ENCODE measurements at regions not wholly inside any gene's neighbourhood (a gene's known extent, or its start where the extent isn't known, plus 50 kb on each side); places are given as distances from the start of the nearest gene placed in this dataset.

DNA sequence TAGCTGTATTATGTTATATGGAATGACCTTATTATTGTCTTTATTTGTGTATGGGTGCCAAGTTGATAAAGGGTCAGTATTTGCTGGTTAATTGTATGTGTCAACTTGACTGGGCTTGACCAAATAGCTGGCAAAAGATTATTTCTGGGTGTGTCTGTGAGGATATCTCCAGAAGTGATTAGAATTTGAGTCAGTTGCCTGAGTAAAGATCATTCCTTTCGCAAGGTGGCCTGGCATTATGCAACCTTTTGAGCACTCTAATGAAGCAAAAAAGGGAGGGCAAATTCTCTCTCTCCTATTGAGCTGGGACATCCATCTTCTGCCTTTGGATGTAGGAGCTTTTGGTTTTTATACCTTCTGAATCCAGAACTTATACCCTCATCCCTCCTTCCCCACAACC is 82.2 kb downstream of the ATXN7L3B start:
- CTCF ChIA-PET (ENCODE audit: low intra/inter-chr PET ratio, low total read pairs): no interaction called here
- no peaks in the 10 kb centered on the region for H4K20me1 ChIP-seq (ENCODE audit: insufficient read depth, low read length)
- H3K4me1 ChIP-seq (ENCODE audit: insufficient read depth, low read length): no peaks in the 10 kb centered on the region
- no TSS peak for BruUV-seq (replicated peaks)
- no peak overlapping the region for H3K9ac ChIP-seq (ENCODE audit: insufficient read depth, low read depth, low read length)
- H3K27ac ChIP-seq (ENCODE audit: extremely low read length, insufficient read depth, low read length): no peak overlapping the region
- no peaks in the 10 kb centered on the region for H3K9me3 ChIP-seq (ENCODE audit: low read length)
- H3K4me2 ChIP-seq (ENCODE audit: low read depth, low read length): no peak overlapping the region
- H3K36me3 ChIP-seq (replicated peaks in 1 of 2; ENCODE audit: control insufficient read depth in 1 of 2, insufficient read depth in 2 of 2, low read length in 2 of 2): no peaks in the 10 kb centered on the region
- TF ChIP-seq CEBPB (IDR thresholded peaks at IDR 0.05; ENCODE audit: borderline replicate concordance, low read depth, low read length) (peak; percentile 35; the same call in 1 of the 2 replicates), ZNF781 (CRISPR knock-in tag; IDR thresholded peaks at IDR 0.05; ENCODE audit: borderline replicate concordance, not compliant biosample characterization) (no peak)
- DNase-seq (ENCODE audit: low spot score): no peak
- POLR2A ChIA-PET: no interaction called here
- FAIRE-seq: no peak
- H3K4me3 ChIP-seq (replicated peaks in 1 of 3; ENCODE audit: insufficient read depth in 1 of 3, low read depth in 2 of 3, low read length in 3 of 3): no peak overlapping the region
- 0% methylated on average over 1 of the region's 1 CpG for WGBS (ENCODE audit: low lambda C conversion rate)
- intact Hi-C loops (cut with micrococcal nuclease; ENCODE audit: unreplicated experiment): no loop called here
- H3K79me2 ChIP-seq (ENCODE audit: insufficient read depth, low read length): no peaks in the 10 kb centered on the region
- in situ Hi-C loops (cut with HindIII; ENCODE audit: extremely low pct_ligation_motif_present, low pct_unique_long_range_greater_than_20kb): no loop called here
- no peaks in the 10 kb centered on the region for H3K27me3 ChIP-seq (ENCODE audit: control insufficient read depth in 1 of 2, insufficient read depth in 2 of 2, low read length in 2 of 2)
- H2AFZ ChIP-seq (ENCODE audit: low read length): no peak overlapping the region
- no peak for ATAC-seq

DNA sequence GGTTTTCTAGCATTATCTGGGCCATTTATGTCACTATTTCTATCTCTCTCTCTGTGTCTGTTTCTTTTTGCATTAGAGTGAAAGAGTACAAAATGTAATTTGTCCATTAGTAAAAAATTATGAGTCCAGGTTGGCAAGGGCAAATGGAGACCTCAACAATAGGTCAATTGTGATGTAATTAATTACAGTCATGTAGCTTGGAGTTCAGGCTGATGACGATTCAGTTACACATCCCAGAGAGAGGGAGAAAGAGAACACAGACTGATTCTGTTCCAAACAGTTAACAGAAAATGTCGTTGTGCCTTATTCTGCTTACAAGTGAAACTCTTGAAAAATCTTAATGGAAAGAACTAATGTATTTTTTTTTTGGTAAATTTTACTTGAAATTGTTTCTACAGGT is 83.3 kb downstream of the ATXN7L3B start:
- Histone ChIP-seq H3K9ac (ENCODE audit: insufficient read depth, low read depth, low read length) (no peak overlapping the region), H3K9me3 (ENCODE audit: low read length) (no peaks in the 10 kb centered on the region), H3K4me1 (ENCODE audit: insufficient read depth, low read length) (no peaks in the 10 kb centered on the region), H3K27me3 (ENCODE audit: control insufficient read depth in 1 of 2, insufficient read depth in 2 of 2, low read length in 2 of 2) (no peaks in the 10 kb centered on the region), H3K36me3 (replicated peaks in 1 of 2; ENCODE audit: control insufficient read depth in 1 of 2, insufficient read depth in 2 of 2, low read length in 2 of 2) (no peaks in the 10 kb centered on the region), H2AFZ (ENCODE audit: low read length) (no peak overlapping the region), H3K79me2 (ENCODE audit: insufficient read depth, low read length) (no peaks in the 10 kb centered on the region), H3K27ac (ENCODE audit: extremely low read length, insufficient read depth, low read length) (no peak overlapping the region), H3K4me3 (replicated peaks in 1 of 3; ENCODE audit: insufficient read depth in 1 of 3, low read depth in 2 of 3, low read length in 3 of 3) (no peak overlapping the region), H3K4me2 (ENCODE audit: low read depth, low read length) (no peak overlapping the region), H4K20me1 (ENCODE audit: insufficient read depth, low read length) (no peaks in the 10 kb centered on the region)
- in situ Hi-C loops (cut with HindIII; ENCODE audit: extremely low pct_ligation_motif_present, low pct_unique_long_range_greater_than_20kb): no loop called here
- FAIRE-seq (no peak), ATAC-seq (no peak), DNase-seq (ENCODE audit: low spot score) (no peak)
- WGBS (ENCODE audit: low lambda C conversion rate): 0% methylated on average over 2 of the region's 2 CpGs
- ChIA-PET CTCF (ENCODE audit: low intra/inter-chr PET ratio, low total read pairs) (no interaction called here), POLR2A (no interaction called here)
- intact Hi-C loops (cut with micrococcal nuclease; ENCODE audit: unreplicated experiment): no loop called here
- BruUV-seq (replicated peaks): no TSS peak
- TF ChIP-seq CREB1 (IDR thresholded peaks at IDR 0.05) (peak; percentile 26; the same call in 1 of the 2 replicates), CREB1 (CRISPR knock-in tag; IDR thresholded peaks at IDR 0.05) (no peak), GMEB1 (CRISPR knock-in tag; IDR thresholded peaks at IDR 0.05; ENCODE audit: borderline replicate concordance) (no peak)

Measured in HepG2 (cell line).